ENCODE measurements at regions not wholly inside any gene's neighbourhood (a gene's known extent, or its start where the extent isn't known, plus 50 kb on each side); places are given as distances from the start of the nearest gene placed in this dataset.
"Not testable (repeated sequence)": the region's sequence is repeated elsewhere in the genome, so short reads cannot be mapped to it uniquely, and the experiment has no call there.

GRCh38 chr3:3951071-3951470 is 151.8 kb downstream of the LRRN1 start:
- TF ChIP-seq CTCF (IDR thresholded peaks at IDR 0.05): no peak
- TF ChIP-seq EP300 (IDR thresholded peaks at IDR 0.05): no peak
- no peak for TF ChIP-seq POLR2AphosphoS5 (IDR thresholded peaks at IDR 0.05)
- TF ChIP-seq POLR2A (IDR thresholded peaks at IDR 0.05): no peak
- no peaks in the 10 kb centered on the region for H3K27me3 ChIP-seq
- no peak overlapping the region for H3K4me3 ChIP-seq
- no peaks in the 10 kb centered on the region for H3K9me3 ChIP-seq
- H3K27ac ChIP-seq: no peak overlapping the region
- H3K4me1 ChIP-seq: no peaks in the 10 kb centered on the region
- no peaks in the 10 kb centered on the region for H3K36me3 ChIP-seq
- intact Hi-C loops (cut with DNase I; ENCODE audit: low total_unique reads): no loop called here
- WGBS, 5 donors: 0 to 75% (median 28%) methylated on average over 1 of the region's 1 CpG
- DNase-seq: peak in 1 of 2 donors; percentile 8

DNA sequence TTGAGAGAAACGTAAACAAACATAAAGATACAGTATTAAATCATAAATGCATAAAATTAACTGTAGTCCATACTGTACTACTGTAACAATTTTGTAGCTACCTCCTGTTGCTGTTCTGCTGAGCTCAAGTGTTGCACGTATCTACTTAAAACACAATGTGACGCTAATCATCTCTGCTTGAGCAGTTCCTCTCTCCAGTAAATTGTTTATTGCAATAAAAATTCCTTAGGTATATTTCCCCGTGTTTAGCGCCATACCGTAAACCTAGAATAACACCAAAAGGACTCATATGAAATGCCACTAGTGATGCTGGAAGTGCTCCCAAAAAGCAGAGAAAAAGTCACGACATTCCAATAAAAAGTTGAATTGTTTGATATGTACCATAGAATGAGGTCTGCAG is 152.3 kb downstream of the LRRN1 start:
- H3K27ac ChIP-seq: no peak overlapping the region

DNA sequence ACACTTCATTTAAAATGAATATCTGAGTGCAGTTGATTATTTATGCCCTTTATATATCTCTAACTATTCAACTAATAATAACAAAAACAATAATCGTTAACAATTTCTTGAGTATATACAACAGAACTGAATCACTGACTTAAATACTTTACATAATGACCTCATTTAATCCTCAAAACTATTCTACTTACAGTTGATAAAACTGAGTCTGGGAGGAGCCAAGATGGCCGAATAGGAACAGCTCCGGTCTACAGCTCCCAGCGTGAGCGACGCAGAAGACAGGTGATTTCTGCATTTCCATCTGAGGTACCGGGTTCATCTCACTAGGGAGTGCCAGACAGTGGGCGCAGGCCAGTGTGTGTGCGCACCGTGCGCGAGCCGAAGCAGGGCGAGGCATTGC is 163.6 kb downstream of the LRRN1 start:
- H3K27me3 ChIP-seq; H3K36me3 ChIP-seq; H3K9me3 ChIP-seq; H3K4me1 ChIP-seq; H3K4me3 ChIP-seq; DNase-seq; H3K27ac ChIP-seq; intact Hi-C loops (cut with DNase I; ENCODE audit: low total_unique reads): not testable (repeated sequence)
- 67 to 92% (median 80%) methylated on average over 6 of the region's 14 CpGs for WGBS, 5 donors

More for the DNA sequence above, 152.3 kb downstream of the LRRN1 start:
- no peaks in the 10 kb centered on the region for H3K9me3 ChIP-seq
- H3K36me3 ChIP-seq: no peaks in the 10 kb centered on the region
- no peak for TF ChIP-seq CTCF (IDR thresholded peaks at IDR 0.05)
- no peak for TF ChIP-seq POLR2AphosphoS5 (IDR thresholded peaks at IDR 0.05)
- TF ChIP-seq EP300 (IDR thresholded peaks at IDR 0.05): no peak
- no peak for TF ChIP-seq POLR2A (IDR thresholded peaks at IDR 0.05)
- intact Hi-C loops (cut with DNase I; ENCODE audit: low total_unique reads): no loop called here
- no peak overlapping the region for H3K4me3 ChIP-seq
- H3K27me3 ChIP-seq: no peaks in the 10 kb centered on the region
- 66 to 87% (median 79%) methylated on average over 7 of the region's 7 CpGs for WGBS, 5 donors
- no peak for DNase-seq
- H3K4me1 ChIP-seq: no peaks in the 10 kb centered on the region

DNA sequence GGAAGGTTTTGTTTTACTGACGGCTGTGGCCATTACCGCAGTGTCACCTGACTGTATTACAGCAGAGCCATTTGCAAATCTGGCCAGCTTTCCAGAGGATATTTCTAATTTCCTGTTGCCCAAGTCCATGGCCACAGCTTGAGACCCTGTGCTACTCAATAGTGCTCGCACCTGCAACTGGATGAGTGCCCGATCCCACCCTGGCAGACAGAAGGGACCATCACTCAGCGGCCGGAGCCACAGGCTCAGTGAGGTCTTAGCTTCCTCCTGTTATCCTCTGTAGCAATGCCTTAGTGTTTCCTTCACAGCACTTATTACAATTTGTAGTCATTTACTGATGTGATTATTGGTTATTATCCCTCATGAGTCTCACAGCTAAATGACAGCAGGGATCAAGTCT is 184.8 kb downstream of the LRRN1 start:
- TF ChIP-seq EP300 (IDR thresholded peaks at IDR 0.05) (no peak), CTCF (IDR thresholded peaks at IDR 0.05) (no peak), POLR2AphosphoS5 (IDR thresholded peaks at IDR 0.05) (no peak), POLR2A (IDR thresholded peaks at IDR 0.05) (no peak)
- Histone ChIP-seq H3K9me3 (no peaks in the 10 kb centered on the region), H3K27ac (no peak overlapping the region), H3K27me3 (no peaks in the 10 kb centered on the region), H3K36me3 (no peaks in the 10 kb centered on the region), H3K4me1 (no peaks in the 10 kb centered on the region), H3K4me3 (no peak overlapping the region)
- DNase-seq: no peak
- 86 to 95% (median 89%) methylated on average over 6 of the region's 6 CpGs for WGBS, 5 donors
- intact Hi-C loops (cut with DNase I; ENCODE audit: low total_unique reads): no loop called here

DNA sequence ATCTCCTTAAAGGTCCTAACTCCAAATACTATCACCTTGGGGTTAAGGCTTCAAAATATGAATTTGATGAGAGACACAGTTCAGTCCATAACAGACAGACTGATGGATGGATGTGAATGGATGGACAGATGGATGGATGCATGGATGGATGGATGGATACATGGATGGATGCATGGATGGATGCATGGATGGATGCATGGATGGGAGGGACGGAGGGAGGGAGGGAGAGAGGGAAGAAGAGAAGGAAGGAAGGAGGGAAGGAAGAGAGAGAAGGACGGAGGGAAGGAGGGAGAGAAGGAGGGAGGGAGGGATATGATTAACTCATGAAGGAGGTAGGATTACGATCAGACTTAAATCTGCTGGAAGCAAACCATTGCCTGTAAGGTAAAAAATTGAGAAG is 192.4 kb downstream of the LRRN1 start:
- TF ChIP-seq POLR2A (IDR thresholded peaks at IDR 0.05): no peak
- TF ChIP-seq EP300 (IDR thresholded peaks at IDR 0.05): no peak
- TF ChIP-seq POLR2AphosphoS5 (IDR thresholded peaks at IDR 0.05): no peak
- TF ChIP-seq CTCF (IDR thresholded peaks at IDR 0.05): no peak
- Histone ChIP-seq H3K27me3 (no peaks in the 10 kb centered on the region), H3K4me1 (no peaks in the 10 kb centered on the region), H3K9me3 (peaks cover 0 to 8% (median 0%) of the 10 kb centered on the region in 4 donors), H3K27ac (no peak overlapping the region), H3K36me3 (no peaks in the 10 kb centered on the region), H3K4me3 (no peak overlapping the region)
- intact Hi-C loops (cut with DNase I; ENCODE audit: low total_unique reads): no loop called here
- DNase-seq: no peak
- WGBS, 5 donors: 84 to 96% (median 90%) methylated on average over 3 of the region's 3 CpGs
